ENCODE measurements at regions not wholly inside any gene's neighbourhood (a gene's known extent, or its start where the extent isn't known, plus 50 kb on each side); places are given as distances from the start of the nearest gene placed in this dataset.

- DNase-seq = no peak
Measured at GRCh38 chr13:106916329-106916976, 348.5 kb upstream of the ARGLU1 start.

GRCh38 chr13:106915146-106915545, 347.2 kb upstream of the ARGLU1 start:
- DNase-seq = no peak

GRCh38 chr13:106911627-106912026, 343.7 kb upstream of the ARGLU1 start:
- no peak for DNase-seq

GRCh38 chr13:106911020-106911419, 343.1 kb upstream of the ARGLU1 start:
- DNase-seq = no peak

GRCh38 chr13:106906426-106906996, 338.6 kb upstream of the ARGLU1 start:
- no peak for DNase-seq

- DNase-seq = no peak
Measured at GRCh38 chr13:106905380-106906162, 337.6 kb upstream of the ARGLU1 start.

GRCh38 chr13:106899442-106899841, 331.5 kb upstream of the ARGLU1 start:
- DNase-seq = no peak

- DNase-seq = no peak
Measured at GRCh38 chr13:106898231-106898630, 330.3 kb upstream of the ARGLU1 start.

- no peak for DNase-seq
Measured at GRCh38 chr13:106888148-106888547, 320.2 kb upstream of the ARGLU1 start.

- no peak for DNase-seq
Measured at GRCh38 chr13:106887686-106888085, 319.7 kb upstream of the ARGLU1 start.

- no peak for DNase-seq
Measured at GRCh38 chr13:106883976-106884375, 316.0 kb upstream of the ARGLU1 start.

GRCh38 chr13:106882246-106882645, 314.3 kb upstream of the ARGLU1 start:
- DNase-seq = no peak

- no peak for DNase-seq
Measured at GRCh38 chr13:106879806-106880205, 311.9 kb upstream of the ARGLU1 start.

GRCh38 chr13:106874323-106874722, 306.4 kb upstream of the ARGLU1 start:
- no peak for DNase-seq

- DNase-seq = no peak
Measured at GRCh38 chr13:106873810-106874209, 305.9 kb upstream of the ARGLU1 start.

GRCh38 chr13:106867249-106867648, 299.3 kb upstream of the ARGLU1 start:
- DNase-seq = no peak

GRCh38 chr13:106865716-106866440, 297.9 kb upstream of the ARGLU1 start:
- no peak for DNase-seq

GRCh38 chr13:106859533-106859904, 291.6 kb upstream of the ARGLU1 start:
- no peak for DNase-seq

GRCh38 chr13:106858903-106859532, 291.1 kb upstream of the ARGLU1 start:
- DNase-seq = no peak

GRCh38 chr13:106852436-106852835, 284.5 kb upstream of the ARGLU1 start:
- DNase-seq = no peak

- DNase-seq = no peak
Measured at GRCh38 chr13:106850973-106851650, 283.2 kb upstream of the ARGLU1 start.

All from NCI-H2171 (cell line).